ENCODE measurements at regions not wholly inside any gene's neighbourhood (a gene's known extent, or its start where the extent isn't known, plus 50 kb on each side); places are given as distances from the start of the nearest gene placed in this dataset.
"Not testable (repeated sequence)": the region's sequence is repeated elsewhere in the genome, so short reads cannot be mapped to it uniquely, and the experiment has no call there.

DNA sequence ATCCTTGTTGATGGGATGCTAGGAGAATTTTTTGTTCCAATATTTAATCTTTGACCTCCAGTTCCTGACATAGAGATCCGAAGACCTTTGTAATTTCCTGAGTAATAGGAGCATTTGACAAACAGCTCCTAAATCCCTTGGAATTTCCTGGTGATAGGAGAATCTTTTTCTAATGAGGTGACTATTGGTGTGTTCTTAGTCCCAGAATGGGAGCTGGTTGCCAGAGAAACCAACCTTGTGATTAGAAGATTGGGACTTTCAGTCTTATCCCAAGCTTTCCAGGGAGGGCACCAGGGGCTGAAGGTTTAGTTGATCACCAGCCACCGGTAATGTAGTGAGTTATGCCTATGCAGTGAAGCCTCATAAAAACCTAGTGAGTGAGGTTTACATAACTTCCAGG is 170.9 kb downstream of the KDM5D start:
- DNase-seq (ENCODE audit: insufficient read length, low spot score) (no peak), FAIRE-seq (no peak)
- TF ChIP-seq POLR2A (IDR thresholded peaks at IDR 0.05; ENCODE audit: low read depth, low read length), result no peak

GRCh38 chrY:19570999-19571398 is 173.5 kb downstream of the KDM5D start:
- no peak for TF ChIP-seq POLR2A (IDR thresholded peaks at IDR 0.05; ENCODE audit: low read depth, low read length)
- no peak for DNase-seq (ENCODE audit: insufficient read length, low spot score)
- no peak for FAIRE-seq

DNA sequence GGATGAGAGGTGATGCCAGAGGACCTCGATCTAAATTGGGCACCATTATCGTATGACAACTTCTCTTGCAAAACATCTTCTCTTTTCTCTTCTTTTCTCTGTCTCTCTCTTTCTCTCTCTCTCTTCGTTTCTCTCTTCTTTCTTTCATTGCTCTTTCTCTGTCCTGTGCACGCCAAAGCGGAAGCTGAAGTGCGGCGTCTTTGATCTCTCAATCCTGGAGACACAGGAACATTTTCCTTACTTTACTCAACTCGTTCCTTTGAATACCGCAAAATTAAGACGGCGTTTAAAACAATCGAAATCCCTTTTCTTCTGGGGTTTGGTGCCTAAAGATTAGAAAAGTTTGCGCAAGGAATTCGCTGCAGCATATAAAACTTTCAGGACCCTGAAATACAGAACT is 176.6 kb downstream of the KDM5D start:
- FAIRE-seq (no peak), DNase-seq (ENCODE audit: insufficient read length, low spot score) (no peak)
- no peak for TF ChIP-seq POLR2A (IDR thresholded peaks at IDR 0.05; ENCODE audit: low read depth, low read length)

GRCh38 chrY:19567051-19567921 is 177.2 kb downstream of the KDM5D start:
- FAIRE-seq (no peak), DNase-seq (ENCODE audit: insufficient read length, low spot score) (peak; percentile 30)
- TF ChIP-seq POLR2A (IDR thresholded peaks at IDR 0.05; ENCODE audit: low read depth, low read length), result peak; percentile 26; the same call in 1 of the 2 replicates

- FAIRE-seq, result no peak
- TF ChIP-seq POLR2A (IDR thresholded peaks at IDR 0.05; ENCODE audit: low read depth, low read length), result no peak
Measured at GRCh38 chrY:19559161-19559560, 185.4 kb downstream of the KDM5D start.

DNA sequence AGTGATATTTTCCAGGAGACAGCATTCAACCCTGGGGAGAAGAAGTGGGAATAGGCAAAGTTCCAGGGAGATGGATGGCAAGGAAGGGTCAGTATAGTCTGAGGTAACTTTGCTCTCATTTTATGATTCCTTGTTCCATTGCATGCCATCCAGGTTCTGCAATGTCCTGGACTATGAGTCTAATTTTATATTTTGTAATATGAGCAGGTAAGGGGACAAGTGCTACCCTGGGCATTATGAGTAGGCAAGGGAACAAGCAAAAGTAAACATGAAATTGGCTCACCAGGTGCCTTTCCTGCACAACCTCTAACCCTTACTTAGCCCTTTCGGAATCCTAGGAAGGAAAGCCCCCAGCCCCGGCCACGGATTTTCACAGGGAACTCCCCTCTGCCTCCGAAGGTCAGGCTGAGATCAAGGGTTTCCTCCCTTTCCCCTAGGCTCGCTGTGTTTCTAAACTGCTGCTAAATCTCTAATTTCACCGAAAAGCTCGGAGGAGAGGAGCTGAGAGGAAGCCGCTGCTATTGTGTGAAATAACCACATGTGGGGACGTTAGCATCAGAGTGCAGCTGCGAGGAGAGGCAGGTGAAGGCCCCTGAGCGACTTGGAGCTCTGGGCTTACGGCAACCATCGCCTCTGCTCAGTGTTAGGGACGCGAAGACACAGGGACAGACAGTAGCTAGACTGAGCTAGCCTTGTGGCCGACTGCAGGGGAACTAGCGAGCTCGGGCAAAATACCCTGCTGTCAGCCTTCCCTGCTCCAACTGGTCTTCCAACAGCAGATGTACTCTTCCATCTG is 194.7 kb downstream of the KDM5D start:
- TF ChIP-seq POLR2A (IDR thresholded peaks at IDR 0.05; ENCODE audit: low read depth, low read length), result no peak
- FAIRE-seq, result no peak

More at GRCh38 chrY:19559161-19559560, 185.4 kb downstream of the KDM5D start:
- no peak for DNase-seq (ENCODE audit: insufficient read length, low spot score)

DNA sequence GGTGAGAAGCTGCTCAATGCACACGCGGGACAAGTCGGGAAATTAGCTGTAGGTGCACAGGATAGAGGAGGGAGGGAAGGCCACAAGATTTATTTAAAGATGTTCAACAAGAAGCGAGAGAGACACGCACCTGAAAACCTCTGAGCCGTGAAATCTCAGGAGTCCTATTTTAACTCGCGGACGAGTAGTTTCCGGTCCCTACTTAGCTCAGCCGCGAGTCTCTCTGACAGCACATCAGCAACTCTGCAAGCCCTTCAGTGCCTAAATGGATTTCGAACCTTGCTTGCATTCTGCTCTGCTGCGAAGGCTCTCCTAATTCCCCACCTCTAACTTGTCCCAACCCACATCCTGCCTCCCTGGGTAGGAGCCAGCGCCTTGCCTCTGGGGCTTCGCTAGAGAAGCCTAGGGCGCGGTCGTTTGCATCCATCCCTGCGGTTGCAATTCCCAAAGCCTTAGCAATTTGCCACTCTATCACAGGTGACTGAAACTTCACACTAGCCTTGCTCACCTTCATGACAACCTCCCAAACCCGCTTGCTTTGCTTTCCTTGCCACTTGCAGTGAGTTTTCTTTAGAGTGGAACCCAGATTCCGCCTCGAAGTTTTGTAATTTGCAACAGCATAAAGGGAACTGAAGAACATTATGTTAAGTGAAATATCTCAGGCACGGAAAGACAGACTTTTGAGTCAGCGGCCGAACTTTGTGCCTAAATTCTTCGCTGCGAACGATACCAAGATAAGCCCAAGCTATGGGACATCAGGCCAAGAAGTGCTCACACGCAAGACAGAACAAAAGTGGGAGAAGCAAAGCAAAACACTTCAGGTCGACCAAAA is 202.8 kb downstream of the KDM5D start:
- no peak for FAIRE-seq
- no peak for DNase-seq (ENCODE audit: insufficient read length, low spot score)
- TF ChIP-seq POLR2A (IDR thresholded peaks at IDR 0.05; ENCODE audit: low read depth, low read length), result no peak

More for the DNA sequence above, 194.7 kb downstream of the KDM5D start:
- DNase-seq (ENCODE audit: insufficient read length, low spot score), result no peak

DNA sequence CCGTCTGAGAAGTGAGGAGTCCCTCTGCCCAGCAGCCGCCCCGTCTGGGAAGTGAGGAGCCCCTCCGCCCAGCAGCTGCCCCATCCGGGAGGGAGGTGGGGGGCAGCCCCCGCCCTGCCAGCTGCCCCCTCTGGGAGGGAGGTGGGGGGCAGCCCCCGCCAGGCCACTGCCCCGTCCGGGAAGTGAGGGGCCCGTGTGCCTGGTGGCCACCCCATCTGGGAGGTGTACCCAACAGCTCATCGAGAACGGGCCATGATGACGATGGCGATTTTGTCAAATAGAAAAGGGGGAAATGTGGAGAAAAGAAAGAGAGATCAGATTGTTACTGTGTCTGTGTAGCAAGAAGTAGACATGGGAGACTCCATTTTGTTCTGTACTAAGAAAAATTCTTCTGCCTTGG is 208.8 kb downstream of the KDM5D start:
- FAIRE-seq; DNase-seq (ENCODE audit: insufficient read length, low spot score): not testable (repeated sequence)

DNA sequence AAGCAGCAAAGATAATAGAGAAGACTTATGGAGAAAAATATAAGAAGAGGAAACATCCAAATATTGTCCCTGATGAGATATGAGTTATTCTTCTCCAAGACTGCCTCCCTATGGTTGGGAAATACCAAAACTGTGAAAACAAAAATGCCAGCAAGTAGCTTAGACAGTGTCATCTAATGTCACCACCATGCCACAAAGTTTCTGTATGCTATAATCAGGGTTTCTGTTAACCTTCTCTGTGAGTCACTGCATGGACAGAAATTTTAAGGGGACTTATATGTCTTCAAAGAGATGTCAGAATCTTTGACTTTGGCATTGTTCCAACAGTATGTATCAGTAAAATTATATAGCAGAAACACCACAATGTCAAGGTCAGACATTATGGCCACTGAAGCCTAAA is 222.6 kb downstream of the KDM5D start:
- DNase-seq (ENCODE audit: insufficient read length, low spot score) (no peak), FAIRE-seq (no peak)
- TF ChIP-seq POLR2A (IDR thresholded peaks at IDR 0.05; ENCODE audit: low read depth, low read length), result no peak

- no peak for DNase-seq (ENCODE audit: insufficient read length, low spot score)
- FAIRE-seq, result no peak
- TF ChIP-seq POLR2A (IDR thresholded peaks at IDR 0.05; ENCODE audit: low read depth, low read length), result no peak
Measured at GRCh38 chrY:19503092-19503449, 241.5 kb downstream of the KDM5D start.

- no peak for FAIRE-seq
- no peak for DNase-seq (ENCODE audit: insufficient read length, low spot score)
- TF ChIP-seq POLR2A (IDR thresholded peaks at IDR 0.05; ENCODE audit: low read depth, low read length), result no peak
Measured at GRCh38 chrY:19502169-19503091, 242.1 kb downstream of the KDM5D start.

- DNase-seq (ENCODE audit: insufficient read length, low spot score) (no peak), FAIRE-seq (no peak)
- TF ChIP-seq POLR2A (IDR thresholded peaks at IDR 0.05; ENCODE audit: low read depth, low read length), result no peak
Measured at GRCh38 chrY:19498556-19498955, 246.0 kb downstream of the KDM5D start.

GRCh38 chrY:19487494-19487893 is 257.0 kb downstream of the KDM5D start:
- no peak for DNase-seq (ENCODE audit: insufficient read length, low spot score)
- no peak for FAIRE-seq
- no peak for TF ChIP-seq POLR2A (IDR thresholded peaks at IDR 0.05; ENCODE audit: low read depth, low read length)

Data from H54 (cell line).